Fibroblast of skin of back (primary cell): ENCODE measurements at regions not wholly inside any gene's neighbourhood (a gene's known extent, or its start where the extent isn't known, plus 50 kb on each side); places are given as distances from the start of the nearest gene placed in this dataset.
"Not testable (repeated sequence)": the region's sequence is repeated elsewhere in the genome, so short reads cannot be mapped to it uniquely, and the experiment has no call there.

ENCODE experiments used
- DNase-seq: peaks from one replicate; pipeline ENCODE4 v3.0.0-alpha.2; 2013

- DNase-seq: peak; percentile 23
These were observed 391.3 kb upstream of the FOXG1 start for GRCh38 chr14:28375295-28375694.

GRCh38 chr14:28381656-28382055 lies 384.9 kb upstream of the FOXG1 start:
- peak; percentile 50 for DNase-seq

- peak; percentile 85 for DNase-seq
These were observed 384.0 kb upstream of the FOXG1 start for GRCh38 chr14:28382444-28383190.

- no peak for DNase-seq
These were observed 368.1 kb upstream of the FOXG1 start for GRCh38 chr14:28398506-28398905.

- DNase-seq: not testable (repeated sequence)
These were observed 364.9 kb upstream of the FOXG1 start for GRCh38 chr14:28401705-28402104.

- peak; percentile 17 for DNase-seq
These were observed 360.4 kb upstream of the FOXG1 start for GRCh38 chr14:28406196-28406595.

GRCh38 chr14:28407031-28407825 lies 359.4 kb upstream of the FOXG1 start:
- no peak for DNase-seq

- DNase-seq: no peak
These were observed 358.6 kb upstream of the FOXG1 start for GRCh38 chr14:28407996-28408395.

- no peak for DNase-seq
These were observed 354.5 kb upstream of the FOXG1 start for GRCh38 chr14:28412077-28412476.

GRCh38 chr14:28426960-28427359 lies 339.6 kb upstream of the FOXG1 start:
- DNase-seq: no peak

GRCh38 chr14:28436821-28437220 lies 329.8 kb upstream of the FOXG1 start:
- no peak for DNase-seq

GRCh38 chr14:28461389-28461788 lies 305.2 kb upstream of the FOXG1 start:
- DNase-seq: no peak

- no peak for DNase-seq
These were observed 299.0 kb upstream of the FOXG1 start for GRCh38 chr14:28467611-28468010.

- DNase-seq: no peak
These were observed 298.1 kb upstream of the FOXG1 start for GRCh38 chr14:28468191-28469151.

- no peak for DNase-seq
These were observed 284.1 kb upstream of the FOXG1 start for GRCh38 chr14:28482251-28483040.

- no peak for DNase-seq
These were observed 283.1 kb upstream of the FOXG1 start for GRCh38 chr14:28483506-28483905.

- no peak for DNase-seq
These were observed 277.9 kb upstream of the FOXG1 start for GRCh38 chr14:28488684-28489083.

- DNase-seq: no peak
These were observed 273.1 kb upstream of the FOXG1 start for GRCh38 chr14:28493516-28493915.

GRCh38 chr14:28494196-28494595 lies 272.4 kb upstream of the FOXG1 start:
- no peak for DNase-seq

- DNase-seq: no peak
These were observed 270.2 kb upstream of the FOXG1 start for GRCh38 chr14:28496364-28496763.

- DNase-seq: no peak
These were observed 264.1 kb upstream of the FOXG1 start for GRCh38 chr14:28502517-28502916.

GRCh38 chr14:28515571-28515970 lies 251.0 kb upstream of the FOXG1 start:
- peak; percentile 62 for DNase-seq
